ENCODE measurements at regions not wholly inside any gene's neighbourhood (a gene's known extent, or its start where the extent isn't known, plus 50 kb on each side); places are given as distances from the start of the nearest gene placed in this dataset.

- no peak for DNase-seq (ENCODE audit: low read depth in 2 of 2)
Measured at GRCh38 chr13:81846771-81847170, 1505.8 kb upstream of the SPRY2 start.

- no peak for DNase-seq (ENCODE audit: low read depth in 2 of 2)
Measured at GRCh38 chr13:81821259-81821658, 1480.3 kb upstream of the SPRY2 start.

GRCh38 chr13:81800433-81800832 lies 1459.5 kb upstream of the SPRY2 start:
- no peak for DNase-seq (ENCODE audit: low read depth in 2 of 2)

- DNase-seq (ENCODE audit: low read depth in 2 of 2), result no peak
Measured at GRCh38 chr13:81795710-81796109, 1454.8 kb upstream of the SPRY2 start.

GRCh38 chr13:81791641-81792040 lies 1450.7 kb upstream of the SPRY2 start:
- DNase-seq (ENCODE audit: low read depth in 2 of 2), result no peak

- no peak for DNase-seq (ENCODE audit: low read depth in 2 of 2)
Measured at GRCh38 chr13:81781471-81781870, 1440.5 kb upstream of the SPRY2 start.

- DNase-seq (ENCODE audit: low read depth in 2 of 2), result no peak
Measured at GRCh38 chr13:81779876-81780275, 1439.0 kb upstream of the SPRY2 start.

GRCh38 chr13:81778350-81778749 lies 1437.4 kb upstream of the SPRY2 start:
- DNase-seq (ENCODE audit: low read depth in 2 of 2), result no peak

- no peak for DNase-seq (ENCODE audit: low read depth in 2 of 2)
Measured at GRCh38 chr13:81773263-81773662, 1432.3 kb upstream of the SPRY2 start.

GRCh38 chr13:81771951-81772350 lies 1431.0 kb upstream of the SPRY2 start:
- DNase-seq (ENCODE audit: low read depth in 2 of 2), result no peak

GRCh38 chr13:81770868-81771505 lies 1430.1 kb upstream of the SPRY2 start:
- no peak for DNase-seq (ENCODE audit: low read depth in 2 of 2)

GRCh38 chr13:81762449-81762848 lies 1421.5 kb upstream of the SPRY2 start:
- no peak for DNase-seq (ENCODE audit: low read depth in 2 of 2)

- DNase-seq (ENCODE audit: low read depth in 2 of 2), result no peak
Measured at GRCh38 chr13:81760316-81760715, 1419.4 kb upstream of the SPRY2 start.

GRCh38 chr13:81757348-81757970 lies 1416.5 kb upstream of the SPRY2 start:
- DNase-seq (ENCODE audit: low read depth in 2 of 2), result no peak

GRCh38 chr13:81745391-81745790 lies 1404.5 kb upstream of the SPRY2 start:
- DNase-seq (ENCODE audit: low read depth in 2 of 2), result no peak

GRCh38 chr13:81738364-81738763 lies 1397.4 kb upstream of the SPRY2 start:
- DNase-seq (ENCODE audit: low read depth in 2 of 2), result no peak

GRCh38 chr13:81726037-81726726 lies 1385.3 kb upstream of the SPRY2 start:
- no peak for DNase-seq (ENCODE audit: low read depth in 2 of 2)

GRCh38 chr13:81722456-81722855 lies 1381.5 kb upstream of the SPRY2 start:
- DNase-seq (ENCODE audit: low read depth in 2 of 2), result no peak

- no peak for DNase-seq (ENCODE audit: low read depth in 2 of 2)
Measured at GRCh38 chr13:81721400-81721799, 1380.5 kb upstream of the SPRY2 start.

GRCh38 chr13:81714513-81714912 lies 1373.6 kb upstream of the SPRY2 start:
- DNase-seq (ENCODE audit: low read depth in 2 of 2), result no peak

- DNase-seq (ENCODE audit: low read depth in 2 of 2), result no peak
Measured at GRCh38 chr13:81713201-81713600, 1372.3 kb upstream of the SPRY2 start.

GRCh38 chr13:81697826-81698225 lies 1356.9 kb upstream of the SPRY2 start:
- no peak for DNase-seq (ENCODE audit: low read depth in 2 of 2)

- DNase-seq (ENCODE audit: low read depth in 2 of 2), result no peak
Measured at GRCh38 chr13:81686877-81687276, 1346.0 kb upstream of the SPRY2 start.
